ENCODE measurements at regions not wholly inside any gene's neighbourhood (a gene's known extent, or its start where the extent isn't known, plus 50 kb on each side); places are given as distances from the start of the nearest gene placed in this dataset.
A peak's percentile ranks its signal among the peaks of the same experiment; 100 is the strongest.

GRCh38 chrX:107567370-107567769 lies 60.9 kb upstream of the PRPS1 start:
- H3K36me3 ChIP-seq: no peaks in the 10 kb centered on the region
- H3K4me1 ChIP-seq: peaks cover 8 to 23% of the 10 kb centered on the region in 2 donors
- 13 to 31% methylated on average over 2 of the region's 2 CpGs for whole genome bisulfite sequencing, 2 donors
- no peak for DNase-seq
- no peaks in the 10 kb centered on the region for H3K27me3 ChIP-seq
- no peak overlapping the region for H3K4me3 ChIP-seq (replicated peaks in 1 of 3)
- peak overlapping the region; percentile 60 to 94 (median 63) for H3K27ac ChIP-seq
- no peaks in the 10 kb centered on the region for H3K9me3 ChIP-seq
- intact Hi-C loops (cut with DNase I): no loop called here
- TF ChIP-seq CTCF (IDR thresholded peaks at IDR 0.05): no peak
- TF ChIP-seq POLR2A (IDR thresholded peaks at IDR 0.05): no peak

GRCh38 chrX:107571296-107571998 lies 56.9 kb upstream of the PRPS1 start:
- H3K4me3 ChIP-seq (replicated peaks in 1 of 3): no peak overlapping the region
- TF ChIP-seq CTCF (IDR thresholded peaks at IDR 0.05) (no peak), POLR2A (IDR thresholded peaks at IDR 0.05) (no peak)
- H3K27me3 ChIP-seq: peaks cover 3% of the 10 kb centered on the region
- intact Hi-C loops (cut with DNase I): no loop called here
- no peaks in the 10 kb centered on the region for H3K36me3 ChIP-seq
- no peaks in the 10 kb centered on the region for H3K9me3 ChIP-seq
- H3K27ac ChIP-seq: no peak overlapping the region
- WGBS, 2 donors: 73 to 87% methylated on average over 8 to 9 of the region's 9 CpGs
- DNase-seq: peak in 1 of 2 donors; percentile 4
- peaks cover 6 to 8% of the 10 kb centered on the region in 2 donors for H3K4me1 ChIP-seq

GRCh38 chrX:107573016-107573415 lies 55.3 kb upstream of the PRPS1 start:
- H3K9me3 ChIP-seq: no peaks in the 10 kb centered on the region
- no peaks in the 10 kb centered on the region for H3K36me3 ChIP-seq
- no peak overlapping the region for H3K27ac ChIP-seq
- peaks cover 0 to under 1% of the 10 kb centered on the region in 2 donors for H3K4me1 ChIP-seq
- H3K27me3 ChIP-seq: peaks cover 3% of the 10 kb centered on the region
- 84 to 93% methylated on average over 5 to 7 of the region's 7 CpGs for WGBS, 2 donors
- intact Hi-C loops (cut with DNase I): no loop called here
- no peak overlapping the region for H3K4me3 ChIP-seq (replicated peaks in 1 of 3)
- DNase-seq: no peak
- no peak for TF ChIP-seq CTCF (IDR thresholded peaks at IDR 0.05)
- TF ChIP-seq POLR2A (IDR thresholded peaks at IDR 0.05): no peak

GRCh38 chrX:107574054-107574683 lies 54.1 kb upstream of the PRPS1 start:
- Histone ChIP-seq H3K9me3 (no peaks in the 10 kb centered on the region), H3K4me3 (replicated peaks in 1 of 3) (no peak overlapping the region), H3K36me3 (no peaks in the 10 kb centered on the region), H3K4me1 (no peaks in the 10 kb centered on the region), H3K27ac (no peak overlapping the region), H3K27me3 (peaks cover 3% of the 10 kb centered on the region)
- DNase-seq: no peak
- TF ChIP-seq POLR2A (IDR thresholded peaks at IDR 0.05): no peak
- no peak for TF ChIP-seq CTCF (IDR thresholded peaks at IDR 0.05)
- intact Hi-C loops (cut with DNase I): no loop called here
- 93 to 95% methylated on average over 3 of the region's 3 CpGs for whole genome bisulfite sequencing, 2 donors

- no peak for TF ChIP-seq POLR2A (IDR thresholded peaks at IDR 0.05)
- no peak for TF ChIP-seq CTCF (IDR thresholded peaks at IDR 0.05)
- intact Hi-C loops (cut with DNase I): no loop called here
- no peak for DNase-seq
- Histone ChIP-seq H3K27ac (no peak overlapping the region), H3K36me3 (no peaks in the 10 kb centered on the region), H3K27me3 (peaks cover 3% of the 10 kb centered on the region), H3K4me3 (replicated peaks in 1 of 3) (no peak overlapping the region), H3K4me1 (no peaks in the 10 kb centered on the region), H3K9me3 (no peaks in the 10 kb centered on the region)
Observed at GRCh38 chrX:107574711-107575110, 53.6 kb upstream of the PRPS1 start.
